ENCODE measurements at regions not wholly inside any gene's neighbourhood (a gene's known extent, or its start where the extent isn't known, plus 50 kb on each side); places are given as distances from the start of the nearest gene placed in this dataset.

- ATAC-seq (no peak), DNase-seq (no peak)
- Histone ChIP-seq H3K27me3 (no peaks in the 10 kb centered on the region), H3K4me3 (no peak overlapping the region), H3K27ac (no peak overlapping the region), H3K36me3 (no peaks in the 10 kb centered on the region), H3K4me1 (no peaks in the 10 kb centered on the region), H3K9me3 (no peaks in the 10 kb centered on the region)
- TF ChIP-seq POLR2A (IDR thresholded peaks at IDR 0.05) (no peak), CTCF (IDR thresholded peaks at IDR 0.05 in 4 of 5, conservative IDR thresholded peaks at IDR 0.05 in 1 of 5) (no peak)
- in situ Hi-C loops (cut with MboI; ENCODE audit: low sequenced_read_pairs in 4 of 4), result no loop called here
- intact Hi-C loops (cut with DNase I; ENCODE audit: low total_unique reads), result no loop called here
Measured at GRCh38 chr4:155496294-155496626, 119.5 kb upstream of the MAP9 start.

- Histone ChIP-seq H3K9me3 (no peaks in the 10 kb centered on the region), H3K36me3 (no peaks in the 10 kb centered on the region), H3K4me3 (no peak overlapping the region), H3K27ac (no peak overlapping the region), H3K4me1 (no peaks in the 10 kb centered on the region), H3K27me3 (no peaks in the 10 kb centered on the region)
- DNase-seq (no peak), ATAC-seq (no peak)
- in situ Hi-C loops (cut with MboI; ENCODE audit: low sequenced_read_pairs in 4 of 4), result no loop called here
- TF ChIP-seq POLR2A (IDR thresholded peaks at IDR 0.05) (no peak), CTCF (IDR thresholded peaks at IDR 0.05 in 4 of 5, conservative IDR thresholded peaks at IDR 0.05 in 1 of 5) (no peak)
- intact Hi-C loops (cut with DNase I; ENCODE audit: low total_unique reads), result no loop called here
Measured at GRCh38 chr4:155495572-155496293, 119.0 kb upstream of the MAP9 start.

GRCh38 chr4:155494037-155494718 is 117.4 kb upstream of the MAP9 start:
- no peak for DNase-seq
- no peaks in the 10 kb centered on the region for H3K4me1 ChIP-seq

GRCh38 chr4:155491336-155492120 is 114.8 kb upstream of the MAP9 start:
- ATAC-seq (no peak), DNase-seq (no peak)
- H3K4me1 ChIP-seq, result no peaks in the 10 kb centered on the region
- no peaks in the 10 kb centered on the region for H3K9me3 ChIP-seq
- in situ Hi-C loops (cut with MboI; ENCODE audit: low sequenced_read_pairs in 4 of 4) (no loop called here), intact Hi-C loops (cut with DNase I; ENCODE audit: low total_unique reads) (no loop called here)
- no peak for TF ChIP-seq CTCF (IDR thresholded peaks at IDR 0.05 in 4 of 5, conservative IDR thresholded peaks at IDR 0.05 in 1 of 5)
- TF ChIP-seq POLR2A (IDR thresholded peaks at IDR 0.05), result no peak
- no peaks in the 10 kb centered on the region for H3K27me3 ChIP-seq
- no peak overlapping the region for H3K4me3 ChIP-seq
- no peaks in the 10 kb centered on the region for H3K36me3 ChIP-seq
- no peak overlapping the region for H3K27ac ChIP-seq

More at GRCh38 chr4:155494037-155494718, 117.4 kb upstream of the MAP9 start:
- no peaks in the 10 kb centered on the region for H3K36me3 ChIP-seq
- intact Hi-C loops (cut with DNase I; ENCODE audit: low total_unique reads) (no loop called here), in situ Hi-C loops (cut with MboI; ENCODE audit: low sequenced_read_pairs in 4 of 4) (no loop called here)
- H3K4me3 ChIP-seq, result no peak overlapping the region
- no peaks in the 10 kb centered on the region for H3K9me3 ChIP-seq
- H3K27me3 ChIP-seq, result no peaks in the 10 kb centered on the region
- no peak overlapping the region for H3K27ac ChIP-seq
- TF ChIP-seq CTCF (IDR thresholded peaks at IDR 0.05 in 4 of 5, conservative IDR thresholded peaks at IDR 0.05 in 1 of 5) (no peak), POLR2A (IDR thresholded peaks at IDR 0.05) (no peak)
- no peak for ATAC-seq

All from gastrocnemius medialis (tissue), 4 donors.